Lower lobe of right lung (tissue), 2 donors: ENCODE measurements at regions not wholly inside any gene's neighbourhood (a gene's known extent, or its start where the extent isn't known, plus 50 kb on each side); places are given as distances from the start of the nearest gene placed in this dataset.

Experiments used
- ATAC-seq, 2 donors: fragments of 200-7000 bp; cut with Tn5 transposase; one replicate each; pipeline ENCODE4 v1.9.1; 2020 to 2022; ENCODE audit warnings: mild to moderate bottlenecking in 2 of 2, moderate library complexity in 2 of 2
- DNase-seq: peaks from one replicate; pipeline ENCODE4 v3.0.0-alpha.2; 2020
- H3K27ac ChIP-seq: fragments of 200-600 bp; one replicate; pipeline ENCODE4 v1.8.0; 2022
- H3K27me3 ChIP-seq: fragments of 200-600 bp; one replicate; pipeline ENCODE4 v1.8.0; 2022; ENCODE audit warnings: low read depth
- H3K36me3 ChIP-seq: fragments of 200-600 bp; one replicate; pipeline ENCODE4 v1.8.0; 2022; ENCODE audit warnings: mild to moderate bottlenecking
- H3K4me1 ChIP-seq: fragments of 200-600 bp; one replicate; pipeline ENCODE4 v1.8.0; 2022
- H3K4me3 ChIP-seq: fragments of 200-600 bp; one replicate; pipeline ENCODE4 v1.8.0; 2022; ENCODE audit warnings: mild to moderate bottlenecking
- H3K9me3 ChIP-seq: fragments of 200-600 bp; one replicate; pipeline ENCODE4 v1.8.0; 2022
- CTCF ChIP-seq: fragments of 200-600 bp; IDR thresholded peaks from one replicate; pipeline ENCODE4 v1.8.0; 2022; ENCODE audit warnings: antibody characterized with exemption, mild to moderate bottlenecking
- intact Hi-C: fragments of 100-400 bp; cut with DNase I; formaldehyde crosslinking; loops from one replicate; pipeline ENCODE4 v1.11.0; 2022
- donor health status: DM: no; HTN: yes; CAD: no; lungs with severe emphysema.

- no peaks in the 10 kb centered on the region for H3K4me1 ChIP-seq
Observed at GRCh38 chr1:183711165-183711682, 58.1 kb upstream of the APOBEC4 start.

DNA sequence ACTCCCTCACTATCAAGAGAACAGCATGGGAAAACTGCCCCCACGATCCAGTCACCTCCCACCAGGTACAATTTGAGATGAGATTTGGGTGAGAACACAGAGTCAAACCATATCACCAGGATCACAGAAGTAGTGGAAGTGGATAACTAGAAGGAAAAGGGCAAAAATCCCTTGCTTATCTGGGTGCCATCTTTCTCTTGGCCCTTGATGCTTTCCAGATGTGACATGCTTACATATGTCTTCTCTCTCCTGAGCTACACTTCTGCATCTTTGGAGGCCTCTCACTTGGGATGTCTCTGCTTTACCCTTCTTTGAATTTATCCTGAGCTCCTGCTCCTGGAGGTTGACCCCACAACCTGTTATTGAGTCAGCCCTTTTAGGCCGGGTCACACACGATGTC, 57.6 kb upstream of the APOBEC4 start:
- DNase-seq (no peak), ATAC-seq (no peak)
- Histone ChIP-seq H3K4me1 (no peaks in the 10 kb centered on the region), H3K27me3 (no peaks in the 10 kb centered on the region), H3K27ac (no peak overlapping the region), H3K36me3 (no peaks in the 10 kb centered on the region), H3K9me3 (no peaks in the 10 kb centered on the region), H3K4me3 (no peak overlapping the region)
- no peak for TF ChIP-seq CTCF
- intact Hi-C loops: no loop called here

More at GRCh38 chr1:183711165-183711682, 58.1 kb upstream of the APOBEC4 start:
- ATAC-seq (peak in 1 of 2 donors; percentile 16), DNase-seq (no peak)
- TF ChIP-seq CTCF: no peak
- intact Hi-C loops: no loop called here
- H3K27ac ChIP-seq: no peak overlapping the region
- H3K36me3 ChIP-seq: no peaks in the 10 kb centered on the region
- H3K9me3 ChIP-seq: no peaks in the 10 kb centered on the region
- H3K4me3 ChIP-seq: no peak overlapping the region
- no peaks in the 10 kb centered on the region for H3K27me3 ChIP-seq

GRCh38 chr1:183710333-183710732, 57.2 kb upstream of the APOBEC4 start:
- no peak for ATAC-seq
- Histone ChIP-seq H3K4me1 (no peaks in the 10 kb centered on the region), H3K36me3 (no peaks in the 10 kb centered on the region), H3K27me3 (no peaks in the 10 kb centered on the region), H3K27ac (no peak overlapping the region), H3K4me3 (no peak overlapping the region), H3K9me3 (no peaks in the 10 kb centered on the region)
- TF ChIP-seq CTCF: no peak
- intact Hi-C loops: no loop called here
- DNase-seq: no peak

DNA sequence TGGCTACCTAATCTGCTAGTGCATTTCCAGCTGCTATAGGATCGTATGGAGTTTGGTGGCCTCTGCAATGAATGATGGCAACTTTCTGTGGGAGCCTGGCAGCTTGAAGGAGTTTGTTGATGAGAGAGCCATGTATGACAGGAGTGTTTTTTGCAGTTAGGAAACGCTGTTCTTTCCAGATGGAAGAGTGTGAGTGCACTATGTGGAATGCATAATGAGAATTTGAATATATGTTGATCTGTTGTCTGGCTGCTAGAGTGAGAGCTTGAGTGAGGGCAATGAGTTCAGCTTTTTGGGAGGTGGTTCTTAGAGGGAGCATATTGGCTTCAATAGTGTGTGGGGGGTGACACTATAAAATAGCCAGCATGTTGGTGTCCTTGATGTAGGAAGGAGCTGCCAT, 51.0 kb upstream of the APOBEC4 start:
- DNase-seq: no peak
- intact Hi-C loops: no loop called here
- Histone ChIP-seq H3K4me1 (no peaks in the 10 kb centered on the region), H3K4me3 (no peak overlapping the region), H3K27me3 (no peaks in the 10 kb centered on the region), H3K36me3 (no peaks in the 10 kb centered on the region), H3K9me3 (no peaks in the 10 kb centered on the region), H3K27ac (no peak overlapping the region)
- ATAC-seq: no peak
- TF ChIP-seq CTCF: no peak
